AG09319 (cell line): ENCODE measurements at regions not wholly inside any gene's neighbourhood (a gene's known extent, or its start where the extent isn't known, plus 50 kb on each side); places are given as distances from the start of the nearest gene placed in this dataset.

Source experiments
- DNase-seq: peaks from one replicate; pipeline ENCODE4 v3.0.0-alpha.2; 2010; ENCODE audit warnings: low read depth; ENCODE audit errors: extremely low read depth
- TF ChIP-seq, protein P1 (sequence below): IDR thresholded peaks from 2 replicates; pipeline ENCODE4 v1.5.1; 2011; ENCODE audit warnings: low read depth, mild to moderate bottlenecking, inconsistent platforms, low read length, moderate library complexity

DNA sequence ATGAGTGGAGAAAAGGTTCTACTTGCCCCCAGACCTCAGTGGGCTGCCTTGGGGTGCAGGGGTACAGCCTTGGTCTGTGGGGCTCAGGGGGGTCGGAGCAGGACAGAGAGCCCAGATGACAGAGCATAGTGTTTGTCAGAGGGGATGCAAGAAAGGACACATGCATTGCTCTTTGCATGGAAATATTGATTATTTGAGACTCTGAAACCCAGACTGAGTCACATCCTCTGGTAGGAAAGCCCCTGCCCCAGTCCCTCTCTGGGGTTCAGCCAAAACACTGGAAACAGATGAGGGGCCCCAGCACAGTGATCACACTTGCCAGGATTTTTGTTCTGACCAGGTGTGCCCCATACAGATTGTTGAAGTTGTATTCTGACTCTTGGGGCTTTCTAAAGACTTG lies 1094.4 kb downstream of the BCL11B start:
- DNase-seq = no peak
- TF ChIP-seq, protein P1, sequence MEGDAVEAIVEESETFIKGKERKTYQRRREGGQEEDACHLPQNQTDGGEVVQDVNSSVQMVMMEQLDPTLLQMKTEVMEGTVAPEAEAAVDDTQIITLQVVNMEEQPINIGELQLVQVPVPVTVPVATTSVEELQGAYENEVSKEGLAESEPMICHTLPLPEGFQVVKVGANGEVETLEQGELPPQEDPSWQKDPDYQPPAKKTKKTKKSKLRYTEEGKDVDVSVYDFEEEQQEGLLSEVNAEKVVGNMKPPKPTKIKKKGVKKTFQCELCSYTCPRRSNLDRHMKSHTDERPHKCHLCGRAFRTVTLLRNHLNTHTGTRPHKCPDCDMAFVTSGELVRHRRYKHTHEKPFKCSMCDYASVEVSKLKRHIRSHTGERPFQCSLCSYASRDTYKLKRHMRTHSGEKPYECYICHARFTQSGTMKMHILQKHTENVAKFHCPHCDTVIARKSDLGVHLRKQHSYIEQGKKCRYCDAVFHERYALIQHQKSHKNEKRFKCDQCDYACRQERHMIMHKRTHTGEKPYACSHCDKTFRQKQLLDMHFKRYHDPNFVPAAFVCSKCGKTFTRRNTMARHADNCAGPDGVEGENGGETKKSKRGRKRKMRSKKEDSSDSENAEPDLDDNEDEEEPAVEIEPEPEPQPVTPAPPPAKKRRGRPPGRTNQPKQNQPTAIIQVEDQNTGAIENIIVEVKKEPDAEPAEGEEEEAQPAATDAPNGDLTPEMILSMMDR = no peak

DNA sequence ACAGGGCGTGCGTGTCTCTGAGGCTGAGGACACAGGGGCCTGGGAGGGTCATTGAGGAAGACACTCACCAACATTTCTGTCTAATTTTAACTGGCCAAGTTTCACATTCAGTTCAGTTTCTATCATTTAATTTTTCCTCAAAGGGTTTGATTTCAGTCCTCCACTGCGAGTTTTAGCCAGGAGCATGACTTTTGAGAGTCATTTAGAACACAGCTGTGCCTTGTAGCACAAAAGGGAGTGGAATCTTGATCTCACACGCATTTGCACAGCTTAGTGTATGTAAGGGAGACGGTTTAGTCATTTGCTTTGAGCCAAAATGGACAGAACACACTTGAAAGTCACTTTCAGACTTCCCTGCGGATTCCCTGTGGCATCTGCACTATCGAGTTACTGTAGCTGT lies 1090.8 kb downstream of the BCL11B start:
- DNase-seq = no peak

DNA sequence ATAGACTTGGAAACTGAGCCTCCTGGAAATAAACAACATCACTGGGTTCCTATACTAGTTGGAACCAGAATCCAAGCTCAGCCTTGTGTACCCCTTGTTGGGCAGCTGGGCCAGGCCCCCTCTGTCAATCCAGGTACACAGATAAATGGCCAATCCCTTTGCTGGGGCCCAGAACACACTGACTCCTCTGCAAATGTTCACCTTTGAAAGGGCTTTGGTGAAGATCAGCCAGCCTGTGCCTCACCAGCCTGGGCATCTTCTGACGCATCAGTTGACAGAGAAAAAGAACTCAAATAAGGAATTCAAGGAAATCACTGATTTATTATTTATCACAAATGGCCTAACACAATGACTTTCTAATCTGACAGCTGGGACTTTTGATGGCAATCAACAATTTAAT lies 1090.2 kb downstream of the BCL11B start:
- TF ChIP-seq, protein P1 = no peak
- DNase-seq = no peak

More for the DNA sequence above, 1090.8 kb downstream of the BCL11B start:
- TF ChIP-seq, protein P1 = no peak

DNA sequence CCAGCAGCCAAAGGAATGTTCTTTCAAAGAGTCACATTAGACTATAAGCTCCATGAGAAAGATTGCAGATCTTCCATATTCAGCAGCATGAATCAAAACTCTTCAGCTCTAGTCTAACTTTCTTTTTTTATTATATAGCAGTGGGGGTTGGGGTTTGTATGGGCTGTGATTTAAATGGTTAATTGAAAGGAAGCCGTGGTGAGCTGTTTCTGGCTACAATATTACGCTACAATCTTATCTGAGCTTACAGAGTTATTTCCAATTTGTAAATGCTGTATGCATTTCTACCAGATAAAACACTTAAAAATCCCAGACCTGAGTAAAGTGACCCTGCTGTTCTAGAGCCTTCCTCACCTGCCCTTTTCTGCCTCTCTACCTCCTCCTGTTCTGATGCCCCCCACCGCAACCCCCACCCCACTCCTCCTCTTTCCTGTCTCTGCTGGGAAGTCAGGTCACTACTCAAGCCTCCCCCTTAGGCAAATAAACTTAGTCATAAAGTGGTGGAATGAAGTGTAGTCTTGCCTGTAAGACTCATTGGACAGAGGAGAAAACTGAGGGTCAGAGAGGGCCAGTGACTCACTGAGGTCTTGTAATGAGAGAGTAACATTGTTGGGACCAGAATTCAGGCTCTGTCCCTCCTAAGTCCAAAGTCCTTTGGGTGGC lies 1089.5 kb downstream of the BCL11B start:
- TF ChIP-seq, protein P1 = no peak
- DNase-seq = no peak

DNA sequence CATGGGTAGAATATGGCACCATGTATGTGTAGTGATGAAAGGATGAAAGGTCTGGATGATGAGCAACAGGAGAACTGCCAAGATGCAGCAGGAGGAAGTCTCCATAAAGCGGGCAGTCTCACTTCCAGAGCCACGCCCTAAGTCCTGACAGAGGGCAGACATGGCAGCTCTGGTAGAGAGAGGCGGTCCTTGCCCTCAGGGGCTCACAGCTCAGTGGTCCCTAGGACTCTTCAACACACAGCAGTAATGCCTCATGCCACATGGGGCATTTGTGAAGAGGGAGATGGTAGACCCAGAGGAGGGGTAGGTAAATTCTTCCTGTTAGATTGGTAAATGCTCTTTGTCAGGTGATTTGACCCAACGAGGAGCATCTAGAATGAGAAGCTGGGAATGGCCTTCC lies 1088.4 kb downstream of the BCL11B start:
- TF ChIP-seq, protein P1 = no peak
- no peak for DNase-seq

DNA sequence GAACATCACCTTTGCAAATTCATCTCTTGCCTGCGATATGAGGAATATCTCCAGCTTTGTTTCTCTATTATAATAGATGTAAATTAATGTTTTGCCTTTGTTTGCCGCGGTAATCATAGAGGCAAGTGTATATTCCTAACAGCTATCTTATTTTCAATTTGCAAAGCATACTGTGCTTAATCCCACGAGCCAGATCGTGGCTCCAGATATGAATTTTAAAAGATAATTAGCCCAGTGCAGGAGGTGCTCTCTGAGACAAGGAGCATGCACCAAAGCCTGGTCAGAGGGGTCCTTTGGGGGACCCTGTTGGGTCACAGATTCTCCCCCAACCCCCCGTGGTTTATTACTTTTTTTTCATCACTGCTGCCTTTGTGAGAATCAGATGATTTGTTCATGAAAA lies 1087.5 kb downstream of the BCL11B start:
- DNase-seq = no peak
- TF ChIP-seq, protein P1 = no peak

DNA sequence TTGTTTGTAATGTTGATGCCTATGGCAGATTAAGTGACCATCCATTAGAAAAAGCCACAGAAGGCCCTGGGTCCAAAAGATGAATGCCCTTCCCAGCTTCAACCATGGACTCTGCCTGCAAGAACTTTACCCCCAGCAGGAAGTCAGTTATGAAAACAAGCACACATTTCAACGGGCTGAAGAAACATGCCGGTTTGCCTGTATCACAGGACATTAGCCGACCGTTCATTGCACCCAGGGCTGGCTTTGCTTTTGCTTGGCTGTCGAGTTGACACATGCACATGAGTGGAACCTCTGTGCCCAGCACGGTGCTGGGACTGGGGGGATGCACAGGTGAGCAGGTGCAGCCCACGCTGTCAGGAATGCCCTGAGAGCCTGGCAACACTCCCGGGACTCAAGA lies 1087.0 kb downstream of the BCL11B start:
- DNase-seq = no peak
- TF ChIP-seq, protein P1 = no peak
